HG03280 (cell line): ENCODE measurements at regions not wholly inside any gene's neighbourhood (a gene's known extent, or its start where the extent isn't known, plus 50 kb on each side); places are given as distances from the start of the nearest gene placed in this dataset.

Source experiments
- ATAC-seq: cut with Tn5 transposase; IDR thresholded peaks from one replicate; pipeline ENCODE4 v1.9.1; 2021; ENCODE audit warnings: mild to moderate bottlenecking, moderate library complexity; ENCODE audit not compliant: unreplicated experiment

GRCh38 chr20:17795003-17795402 lies 95.2 kb downstream of the BANF2 start:
- no peak for ATAC-seq

DNA sequence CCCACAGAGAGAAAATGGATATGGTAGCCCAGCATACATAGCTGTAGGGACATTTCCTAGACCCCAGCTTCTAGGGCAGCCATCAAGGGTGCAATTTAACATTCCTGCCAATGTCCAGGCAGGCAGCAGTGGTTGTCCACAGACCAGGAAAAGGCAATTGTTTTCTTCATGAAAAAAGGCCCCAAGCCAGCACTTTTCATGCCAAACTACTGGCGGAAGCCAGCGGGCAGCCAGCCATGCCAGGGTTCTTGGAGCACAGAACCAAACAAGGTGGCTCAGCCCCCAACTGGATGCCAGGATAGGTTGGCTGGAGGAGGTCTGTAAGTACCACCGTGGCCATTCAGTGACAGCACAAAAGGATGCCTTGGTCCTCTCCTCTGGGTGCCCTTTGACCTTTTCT lies 94.6 kb downstream of the BANF2 start:
- ATAC-seq: no peak

GRCh38 chr20:17793986-17794385 lies 94.2 kb downstream of the BANF2 start:
- ATAC-seq: no peak

GRCh38 chr20:17790296-17790695 lies 90.5 kb downstream of the BANF2 start:
- ATAC-seq: no peak

GRCh38 chr20:17787816-17788215 lies 88.0 kb downstream of the BANF2 start:
- ATAC-seq: no peak

GRCh38 chr20:17786221-17786718 lies 86.5 kb downstream of the BANF2 start:
- no peak for ATAC-seq
